ENCODE measurements at regions not wholly inside any gene's neighbourhood (a gene's known extent, or its start where the extent isn't known, plus 50 kb on each side); places are given as distances from the start of the nearest gene placed in this dataset.

DNA sequence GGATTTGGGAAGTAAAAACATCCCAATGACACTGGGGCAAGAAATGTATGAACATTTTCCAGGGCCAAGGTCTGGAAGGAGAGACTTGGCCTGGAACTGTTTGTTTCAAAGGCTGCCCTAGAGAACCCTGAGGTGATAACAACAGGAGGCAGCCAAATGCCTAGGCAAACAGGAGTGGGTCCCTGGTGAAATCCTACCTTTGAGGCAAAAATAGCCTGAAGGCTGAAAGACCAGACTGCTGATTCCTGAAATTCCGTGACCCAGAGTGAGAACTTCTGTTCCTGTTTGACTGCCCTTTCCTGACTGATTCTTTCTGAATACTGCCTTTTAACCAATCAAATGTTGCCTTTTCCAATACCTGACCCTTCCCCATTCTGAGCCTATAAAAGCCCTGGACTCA is 196.4 kb downstream of the NSUN3 start:
- no peak for DNase-seq

DNA sequence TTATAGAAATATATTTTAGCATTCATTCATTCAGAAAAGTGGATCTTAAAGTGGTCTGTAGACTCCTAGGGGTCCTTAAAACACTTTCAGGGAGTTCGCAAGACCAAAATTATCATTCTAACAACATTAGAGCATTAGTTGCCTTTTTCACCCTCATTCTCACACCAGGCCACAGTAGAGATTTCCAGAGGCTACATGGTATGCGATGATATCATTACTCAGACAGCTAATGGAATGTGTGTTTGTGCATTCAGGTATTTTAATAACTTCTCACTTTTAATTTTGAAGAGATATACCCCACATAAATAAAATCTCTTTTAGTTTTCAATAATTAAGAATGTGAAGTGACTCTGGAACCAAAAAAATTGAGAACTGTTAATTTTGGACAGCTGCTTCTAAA is 206.9 kb downstream of the NSUN3 start:
- DNase-seq = no peak

DNA sequence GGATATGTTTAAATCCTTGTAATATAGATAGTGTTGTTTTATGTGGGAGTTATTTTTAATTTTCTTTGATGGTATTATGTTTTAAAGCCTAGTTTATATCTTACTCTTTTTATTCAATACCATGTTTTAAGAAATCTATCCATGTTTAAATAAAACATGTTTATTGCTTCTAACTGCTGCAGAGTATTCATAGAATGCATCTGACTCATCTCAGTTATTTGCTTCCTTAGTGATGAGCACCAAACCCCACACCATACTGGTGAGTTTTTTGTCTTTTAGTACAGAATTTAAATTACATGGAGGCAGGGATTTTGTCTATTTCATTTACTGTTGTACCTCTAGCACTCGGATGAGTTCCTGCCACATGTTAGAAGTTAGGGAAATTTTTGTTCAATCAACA is 209.2 kb downstream of the NSUN3 start:
- DNase-seq = no peak

DNA sequence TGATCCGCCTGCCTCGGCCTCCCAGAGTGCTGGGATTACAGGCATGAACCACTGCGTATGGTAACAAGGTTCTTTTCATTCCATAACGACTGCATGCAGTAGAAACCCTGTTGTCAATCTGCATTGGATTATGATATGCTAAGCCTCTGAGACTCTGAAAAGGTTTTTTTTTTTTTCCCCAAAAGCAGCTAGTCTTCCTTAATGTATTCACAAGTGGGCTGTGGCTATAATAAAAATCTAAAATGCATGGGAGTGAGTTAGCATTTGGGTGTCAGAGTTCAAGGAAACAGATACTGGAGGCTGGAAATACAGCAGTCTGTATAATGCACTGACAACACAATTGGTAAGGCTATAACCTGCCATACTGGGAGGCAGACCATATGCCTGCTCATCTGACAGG is 218.1 kb downstream of the NSUN3 start:
- DNase-seq = no peak

DNA sequence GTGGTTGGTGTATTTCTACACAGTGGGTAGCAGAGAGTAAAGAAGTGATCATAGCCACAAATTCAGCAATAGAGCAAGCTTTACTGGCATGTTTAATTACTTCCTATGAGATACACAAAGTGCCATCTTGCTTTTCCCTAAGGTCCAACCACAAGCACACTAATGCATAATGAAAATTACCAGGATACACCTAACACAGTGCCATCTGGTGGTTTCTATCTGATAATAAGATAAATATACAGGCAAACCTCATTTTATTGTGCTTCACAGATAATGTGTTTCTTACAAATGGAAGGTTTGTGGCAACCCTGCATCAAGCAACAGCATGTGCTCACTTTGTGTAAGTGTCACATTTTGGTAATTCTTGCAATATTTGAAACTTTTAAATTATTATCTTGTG is 223.0 kb downstream of the NSUN3 start:
- no peak for DNase-seq

DNA sequence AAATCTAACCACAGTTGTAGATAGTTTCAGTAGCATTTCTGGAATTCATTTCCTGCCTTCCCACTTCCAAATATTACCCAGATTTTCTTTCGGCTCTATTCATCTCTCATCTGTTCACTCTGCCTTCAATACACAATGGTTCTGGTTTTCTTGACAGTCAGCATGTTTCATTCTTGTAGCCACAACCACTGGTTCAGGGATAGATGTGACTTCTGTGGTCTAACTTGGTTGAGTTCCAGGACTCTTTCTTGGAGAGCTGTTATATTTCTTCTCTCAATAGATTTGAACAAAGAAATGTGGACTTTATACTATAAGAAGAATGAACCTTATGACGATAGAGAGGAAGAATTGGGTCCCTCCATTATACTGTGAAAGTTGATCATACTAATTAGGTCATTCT is 228.8 kb downstream of the NSUN3 start:
- no peak for DNase-seq

DNA sequence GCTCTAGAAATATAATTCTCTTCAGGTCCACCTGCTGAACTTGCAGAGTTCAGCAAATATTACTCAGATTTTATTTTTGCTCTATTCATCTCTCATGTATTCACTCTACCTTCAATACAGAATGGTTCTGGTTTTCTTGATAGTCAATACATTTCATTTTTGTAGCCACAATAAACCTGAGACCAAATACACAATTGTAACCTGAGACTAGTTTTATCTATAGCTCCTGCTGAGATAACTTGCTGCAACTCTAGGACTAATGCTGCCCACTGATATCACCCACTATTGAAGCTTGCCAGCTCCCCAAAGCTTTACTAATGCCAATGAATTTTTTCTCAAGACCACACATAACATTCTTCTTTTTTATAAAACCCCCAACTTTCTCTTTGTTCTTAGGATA is 229.3 kb downstream of the NSUN3 start:
- DNase-seq = no peak

DNA sequence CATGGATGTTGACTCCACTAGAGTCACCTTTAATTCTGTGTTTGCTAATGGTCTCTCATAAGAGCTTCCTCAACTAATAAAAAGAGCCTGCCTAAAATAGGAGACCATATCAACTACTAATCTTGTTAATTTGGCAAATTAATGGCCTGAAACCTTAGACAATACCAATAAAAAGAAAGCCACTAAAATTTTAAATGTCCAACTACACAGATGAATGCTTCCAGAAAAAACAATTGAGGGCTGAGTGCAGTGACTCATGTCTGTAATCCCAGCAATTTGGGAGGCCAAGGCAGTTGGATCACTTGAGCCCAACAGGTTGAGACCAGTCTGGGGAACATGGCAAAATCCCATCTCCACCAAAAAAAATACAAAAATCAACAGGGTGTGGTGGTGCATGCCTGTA is 230.9 kb downstream of the NSUN3 start:
- DNase-seq = no peak

DNA sequence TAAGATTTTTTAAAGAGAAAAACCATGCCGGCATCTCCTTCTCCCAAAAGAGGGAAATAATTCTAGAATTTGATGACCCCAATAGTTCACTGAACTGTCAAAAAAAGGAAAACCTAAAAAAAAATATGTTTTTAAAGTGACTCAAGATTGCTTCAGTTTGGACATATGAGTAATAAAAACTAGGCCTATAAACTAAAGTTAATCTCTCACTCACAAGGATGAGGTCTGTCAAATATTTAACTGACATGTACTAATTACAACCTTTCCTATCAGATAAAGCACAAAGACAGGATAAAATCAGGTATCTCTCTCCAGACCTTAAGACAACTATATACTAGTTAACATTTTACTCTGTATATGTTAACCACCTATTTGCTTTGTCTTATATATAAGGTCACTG is 231.9 kb downstream of the NSUN3 start:
- no peak for DNase-seq

DNA sequence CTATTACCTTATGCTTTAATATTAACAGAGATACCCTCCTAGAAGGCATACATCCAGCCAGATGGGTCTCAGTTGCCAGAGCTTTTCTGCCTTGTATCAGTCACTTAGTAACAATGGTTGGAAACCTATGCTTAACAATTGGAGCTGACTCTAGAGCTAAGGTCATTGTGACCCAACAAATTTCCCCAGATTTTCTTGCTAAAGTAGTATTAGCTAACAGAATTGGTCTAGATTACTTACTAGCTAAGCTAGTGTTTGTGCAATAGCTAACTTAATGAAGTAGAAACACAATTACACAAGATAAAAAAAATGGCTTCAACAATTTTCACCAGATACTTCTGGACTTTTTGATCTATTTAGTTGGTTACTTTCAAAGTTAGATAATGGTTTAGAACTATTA is 236.9 kb downstream of the NSUN3 start:
- DNase-seq = no peak

DNA sequence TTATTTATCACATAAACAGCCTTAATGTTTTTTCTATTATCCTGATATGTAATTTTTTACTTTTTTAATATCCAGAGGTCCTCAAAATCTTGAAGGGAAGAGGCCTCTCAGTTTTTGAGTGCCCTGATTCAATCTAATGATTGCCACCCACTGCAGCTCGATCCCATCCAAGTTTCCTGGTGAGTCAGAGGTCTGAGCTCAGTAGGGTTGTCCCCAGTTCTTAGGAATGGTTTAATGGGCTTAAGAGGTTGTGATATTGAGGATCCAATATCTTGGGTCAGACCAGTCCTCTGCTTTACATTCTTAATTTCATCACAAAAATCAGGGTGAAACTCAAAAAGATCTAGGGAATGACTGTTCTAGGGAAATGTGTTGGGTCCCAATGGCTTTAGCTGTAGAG is 238.5 kb downstream of the NSUN3 start:
- no peak for DNase-seq

DNA sequence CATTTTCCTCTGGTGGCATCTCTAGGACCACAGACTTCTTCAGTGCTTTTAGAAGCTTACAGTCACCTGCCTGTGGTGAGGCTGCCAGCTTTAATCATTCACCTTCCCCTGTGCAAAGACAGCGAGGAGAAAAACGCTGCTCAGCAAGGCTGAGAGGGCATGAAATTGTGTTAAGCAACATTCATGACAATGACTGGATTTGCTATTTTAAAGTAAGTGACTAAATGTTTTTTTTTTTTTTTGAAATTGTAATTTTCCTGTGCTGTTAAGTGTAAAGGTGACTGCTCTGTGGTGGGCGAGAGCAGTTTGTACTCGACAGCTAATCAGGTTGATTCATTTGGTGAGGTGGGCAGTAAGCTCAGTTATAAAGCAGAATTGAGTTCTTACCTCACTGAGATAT is 240.4 kb downstream of the NSUN3 start:
- DNase-seq = no peak

DNA sequence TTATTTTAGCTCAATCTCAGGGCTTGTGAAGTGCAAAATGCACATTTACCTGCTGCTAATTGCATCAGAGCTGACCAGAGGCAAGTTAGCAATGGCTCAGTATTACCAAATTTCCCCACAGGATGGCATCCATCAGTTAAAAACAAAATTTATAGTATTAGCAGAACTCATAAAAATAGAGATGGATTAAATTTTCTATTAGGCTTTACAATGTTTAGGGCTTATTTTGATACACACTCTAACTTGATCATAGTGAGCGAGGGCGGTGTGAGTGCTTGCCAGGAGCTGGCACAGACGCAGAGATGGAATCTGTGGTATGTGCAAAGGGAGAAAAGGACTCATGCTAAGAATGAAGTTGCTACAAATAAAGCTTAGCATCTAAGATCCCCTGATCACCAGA is 241.0 kb downstream of the NSUN3 start:
- DNase-seq = no peak

DNA sequence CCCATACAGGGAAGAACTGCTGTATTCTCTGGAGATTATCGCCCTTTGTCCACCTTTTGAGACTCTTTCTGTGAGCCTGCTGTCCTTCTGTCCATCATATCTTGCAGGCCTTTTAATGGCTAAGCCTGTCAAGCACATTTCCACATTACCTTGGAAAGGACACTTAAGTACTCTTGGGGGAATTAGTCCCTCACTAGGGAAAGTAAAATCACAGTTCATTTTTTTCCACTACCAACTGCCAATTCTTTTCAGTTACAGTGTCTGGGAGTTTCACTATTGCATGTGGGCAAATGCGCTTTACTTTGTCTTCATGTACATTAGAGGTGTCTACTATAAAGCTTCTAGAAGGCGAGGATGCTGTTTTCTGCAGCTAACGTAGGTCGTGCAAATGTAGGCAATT is 242.1 kb downstream of the NSUN3 start:
- no peak for DNase-seq

DNA sequence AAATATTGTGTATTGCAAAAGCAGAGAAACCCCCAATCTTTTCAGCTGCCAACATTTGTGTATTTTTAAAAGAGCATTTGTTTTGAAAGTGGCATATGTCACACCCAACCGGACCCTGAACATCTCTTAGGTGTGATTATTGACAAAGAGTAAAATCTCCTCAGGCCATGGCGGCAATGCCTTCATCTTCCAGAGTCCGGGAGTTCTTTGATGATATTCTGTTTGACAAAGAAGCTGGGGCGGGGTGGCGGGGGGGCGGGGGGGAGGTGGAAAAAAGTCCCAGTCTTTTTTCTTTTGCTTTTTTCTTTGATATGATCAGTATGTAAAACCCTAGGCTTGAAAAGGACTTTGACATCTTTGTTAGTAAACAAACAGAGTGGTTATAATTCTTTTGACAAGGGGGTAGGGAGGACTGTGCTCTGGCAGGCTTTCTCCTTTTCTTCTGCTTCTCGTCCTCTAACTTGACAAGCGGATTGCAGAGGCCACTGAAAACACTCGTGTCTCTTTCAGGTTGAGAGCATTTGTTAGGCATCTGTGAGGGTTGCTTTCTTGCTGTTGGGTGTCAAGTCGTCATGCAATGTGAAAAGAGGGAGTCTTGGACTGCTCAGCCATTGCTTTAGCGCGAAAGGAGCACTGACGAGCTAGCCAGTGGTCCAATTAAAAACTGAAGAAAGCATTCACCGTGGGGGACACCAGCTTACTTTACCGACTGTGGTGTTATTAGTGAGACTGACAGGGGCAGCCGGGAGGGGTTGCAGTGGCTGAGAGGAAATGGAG is 243.2 kb downstream of the NSUN3 start:
- DNase-seq = no peak

DNA sequence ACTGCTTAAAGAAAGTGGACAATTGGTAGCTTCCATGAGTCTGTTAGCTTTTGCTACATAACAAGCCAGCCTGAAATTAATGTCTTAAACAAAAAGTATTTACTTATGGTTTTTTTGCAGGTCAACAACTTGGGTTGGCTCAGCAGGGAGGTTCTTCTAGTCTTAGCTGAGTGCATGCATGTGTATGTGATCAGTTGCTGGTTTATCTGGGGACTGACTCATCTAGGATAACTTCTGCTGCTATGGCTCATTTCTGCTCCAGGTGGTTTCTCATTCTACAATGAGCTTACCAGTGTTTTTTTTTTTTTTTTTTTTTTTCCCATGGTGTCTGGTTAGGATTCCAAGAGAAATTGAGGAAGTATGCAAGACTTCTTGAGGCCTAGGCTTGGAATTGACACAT is 244.7 kb downstream of the NSUN3 start:
- DNase-seq = no peak

DNA sequence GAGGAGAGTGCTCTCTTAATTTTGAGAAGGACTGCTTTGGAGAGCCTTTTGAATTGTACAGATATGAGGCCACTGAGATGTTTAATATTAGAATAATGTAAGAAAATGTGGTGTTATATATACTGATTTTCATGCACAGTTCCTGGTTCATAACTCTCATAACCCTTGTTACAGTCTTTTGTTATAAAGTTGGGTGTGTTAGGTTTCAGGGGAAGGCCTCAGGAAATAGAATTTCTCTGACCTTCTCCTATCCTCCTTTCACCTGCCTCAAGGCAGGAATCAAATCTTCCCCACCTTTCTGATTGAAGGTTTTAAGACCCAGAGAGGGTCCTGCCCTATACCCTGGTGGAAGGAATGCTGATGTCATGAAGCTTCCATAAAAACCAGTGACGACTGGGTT is 245.9 kb downstream of the NSUN3 start:
- DNase-seq = no peak

DNA sequence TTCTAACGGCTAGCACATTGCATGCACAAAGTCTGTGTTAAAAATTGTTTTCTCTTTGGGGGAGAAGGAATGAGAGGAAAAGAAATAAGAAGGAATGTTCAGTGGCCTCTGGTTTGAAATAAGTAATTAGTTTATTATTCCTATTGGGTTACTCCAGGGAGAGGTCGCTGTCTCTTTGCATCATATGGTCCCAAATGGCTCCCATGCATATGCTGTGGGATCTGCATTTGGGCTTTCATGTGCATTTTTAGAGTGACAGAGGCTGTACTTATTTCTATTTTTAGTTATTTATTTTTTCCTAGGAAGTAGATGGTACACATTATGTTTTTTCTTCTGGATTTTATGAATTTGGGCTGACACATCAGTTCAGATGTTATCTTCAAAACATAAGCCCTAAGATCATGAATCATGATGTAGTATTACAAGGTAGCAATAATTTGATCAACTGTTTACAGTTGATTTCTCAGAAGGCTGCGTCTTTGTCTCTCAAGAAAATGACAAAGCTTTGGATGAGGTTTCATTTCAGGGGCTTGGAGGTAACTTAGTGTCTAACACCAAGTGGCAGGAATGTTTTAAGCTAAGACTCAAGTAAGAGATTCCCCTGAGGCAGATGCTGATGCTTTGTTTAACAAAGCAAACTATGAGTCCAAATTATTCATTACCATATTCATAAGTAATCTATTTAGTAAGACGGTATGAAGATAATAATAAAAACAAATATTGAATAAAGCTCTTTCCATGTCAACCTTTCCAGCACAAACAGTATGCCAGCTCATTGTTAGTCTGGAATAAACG is 247.7 kb downstream of the NSUN3 start:
- DNase-seq = no peak

DNA sequence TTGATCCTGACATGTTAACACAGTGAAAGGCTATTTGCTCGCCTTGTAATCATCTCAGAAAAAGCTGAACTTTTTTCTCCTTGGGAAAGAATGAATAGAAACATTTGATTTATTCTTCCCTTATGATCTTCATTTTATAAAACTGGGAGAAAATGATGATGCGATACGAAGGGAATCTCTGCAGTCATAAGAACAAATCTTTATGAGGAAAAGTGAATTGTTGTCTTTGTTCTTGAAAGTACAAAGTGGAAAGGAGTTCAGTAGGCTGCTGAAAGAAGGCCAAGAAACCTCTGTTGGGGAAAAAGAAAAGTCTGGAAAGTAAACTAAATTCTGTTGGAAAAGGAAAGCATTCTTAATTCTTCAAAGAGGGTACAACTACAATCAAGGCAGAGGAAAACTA is 248.8 kb downstream of the NSUN3 start:
- no peak for DNase-seq

DNA sequence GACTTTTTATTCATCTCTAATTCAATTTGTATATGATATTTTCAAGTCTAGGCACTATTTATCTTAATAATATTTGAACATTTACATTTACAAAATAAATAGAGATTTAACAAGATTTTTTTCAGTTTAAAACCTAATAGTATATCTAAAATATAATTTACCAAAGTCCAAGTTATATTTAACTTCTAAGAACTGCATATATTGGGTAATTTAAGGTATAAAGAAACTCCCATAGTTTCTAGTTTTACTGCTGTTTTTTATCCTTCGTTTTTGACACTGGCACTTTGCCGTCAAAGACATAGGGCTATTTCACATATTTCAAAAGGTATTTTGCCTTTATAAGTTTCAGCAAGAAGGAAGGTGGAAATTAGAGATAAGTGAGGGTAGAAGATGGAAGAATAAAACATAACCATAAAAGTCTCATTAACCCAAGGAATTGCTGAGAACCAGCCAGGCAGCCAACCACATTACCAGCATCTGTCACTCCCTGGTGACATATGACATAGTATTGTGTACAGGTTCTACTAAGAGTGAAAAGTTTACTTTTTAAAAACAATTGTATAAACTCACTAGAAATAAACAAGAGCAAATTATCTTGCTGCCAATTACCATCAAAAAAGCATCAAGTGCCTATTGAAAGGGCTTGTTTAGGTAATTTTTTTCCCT is 251.5 kb downstream of the NSUN3 start:
- no peak for DNase-seq

DNA sequence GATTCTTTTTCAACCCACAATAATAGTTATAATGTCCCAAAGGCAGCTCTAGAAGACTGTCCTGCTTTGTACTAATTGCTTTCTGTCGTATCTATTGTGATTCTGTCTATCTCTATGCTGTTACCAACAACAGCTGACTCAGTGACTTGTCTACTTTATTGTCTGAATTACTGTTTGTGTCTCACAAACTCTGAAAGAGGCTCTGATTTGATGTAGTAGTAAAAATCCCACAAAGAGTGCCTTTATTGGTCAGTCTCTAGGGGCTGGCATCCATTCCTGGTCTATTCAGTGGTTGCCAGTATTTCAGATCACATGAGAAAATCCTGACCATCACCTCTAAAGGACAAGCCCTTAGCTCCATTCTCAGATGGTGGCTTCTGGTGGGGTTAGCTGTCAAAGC is 254.2 kb downstream of the NSUN3 start:
- no peak for DNase-seq

DNA sequence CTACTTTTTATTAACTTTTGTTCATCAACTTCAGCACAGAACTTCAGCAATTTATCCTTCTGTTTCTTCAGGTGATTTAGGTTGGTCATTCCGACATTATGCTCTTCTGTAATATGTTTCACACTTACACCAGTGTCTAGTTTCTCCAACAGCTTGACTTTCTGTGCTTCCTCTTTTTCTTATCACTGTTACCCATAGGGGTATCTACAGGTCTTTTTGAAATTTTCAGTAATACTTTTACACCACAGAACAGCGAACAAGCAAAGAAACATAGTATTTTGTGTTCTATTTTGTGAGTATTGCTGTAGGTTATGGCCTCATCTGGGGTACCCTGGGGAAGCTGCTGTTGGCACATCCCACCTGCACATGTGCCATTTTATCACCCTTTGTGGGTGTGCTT is 260.7 kb downstream of the NSUN3 start:
- no peak for DNase-seq

DNA sequence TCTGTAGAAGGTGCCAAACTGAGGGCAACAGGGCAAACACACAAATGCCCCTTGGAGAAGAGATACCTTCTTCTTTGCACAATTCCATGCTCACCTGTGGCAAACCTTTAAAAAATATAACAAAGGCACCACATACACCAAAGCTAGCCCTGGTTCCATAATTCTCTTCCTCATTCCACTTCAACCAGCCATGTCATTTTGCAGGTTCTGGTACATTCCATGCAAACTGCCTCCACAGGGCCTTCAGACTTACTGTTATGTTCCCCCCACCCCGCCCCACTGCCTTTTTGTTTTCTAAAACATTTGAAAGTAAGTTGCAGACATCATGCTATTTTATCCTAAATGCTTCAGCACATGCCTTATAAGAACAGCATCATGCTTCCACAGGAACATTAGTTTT is 269.0 kb downstream of the NSUN3 start:
- DNase-seq = no peak
